ENCODE measurements at regions not wholly inside any gene's neighbourhood (a gene's known extent, or its start where the extent isn't known, plus 50 kb on each side); places are given as distances from the start of the nearest gene placed in this dataset.

- TF ChIP-seq STAT1 (IDR thresholded peaks at IDR 0.05; ENCODE audit: unreplicated experiment) (no peak), ZNF114 (CRISPR knock-in tag; IDR thresholded peaks at IDR 0.05) (no peak), ETS1 (IDR thresholded peaks at IDR 0.05) (no peak), CTCF (conservative IDR thresholded peaks at IDR 0.05; ENCODE audit: low read depth in 2 of 2) (no peak)
Measured at GRCh38 chr4:17265653-17266052, 246.2 kb downstream of the QDPR start (continued).

GRCh38 chr4:17265139-17265538 is 246.8 kb downstream of the QDPR start:
- DNase-seq (ENCODE audit: low spot score) (no peak), ATAC-seq (no peak)
- Histone ChIP-seq H3K27me3 (ENCODE audit: insufficient read depth) (no peaks in the 10 kb centered on the region), H4K20me1 (replicated peaks; ENCODE audit: insufficient read depth) (no peaks in the 10 kb centered on the region), H3K79me2 (replicated peaks; ENCODE audit: insufficient read depth) (no peaks in the 10 kb centered on the region), H3K27ac (ENCODE audit: low read depth) (no peak overlapping the region), H3K4me1 (ENCODE audit: insufficient read depth) (peaks cover 9% of the 10 kb centered on the region), H3F3A (replicated peaks; ENCODE audit: low read depth) (no peaks in the 10 kb centered on the region), H3K9me2 (ENCODE audit: insufficient read depth) (peaks cover 8% of the 10 kb centered on the region; the same call in 1 of the 2 replicates), H3K36me3 (ENCODE audit: insufficient read depth) (no peaks in the 10 kb centered on the region), H3K4me2 (no peak overlapping the region), H2AFZ (no peak overlapping the region), H3K4me3 (no peak overlapping the region)
- H3K9me3 Mint-ChIP-seq = no peaks in the 10 kb centered on the region
- H3K36me3 Mint-ChIP-seq (ENCODE audit: low read depth) = no peaks in the 10 kb centered on the region
- no peak overlapping the region for H3K27ac Mint-ChIP-seq
- H3K4me1 Mint-ChIP-seq = peaks cover 6% of the 10 kb centered on the region; the same call in 1 of the 3 replicates
- no peak overlapping the region for H3K4me3 Mint-ChIP-seq
- H3K27me3 Mint-ChIP-seq (ENCODE audit: insufficient read depth, low read depth, poor library complexity) = peaks cover 6% of the 10 kb centered on the region
- TF ChIP-seq STAT1 (IDR thresholded peaks at IDR 0.05; ENCODE audit: unreplicated experiment) (no peak), ZNF331 (CRISPR knock-in tag; IDR thresholded peaks at IDR 0.05; ENCODE audit: low read depth) (no peak), POLR2AphosphoS5 (IDR thresholded peaks at IDR 0.05; ENCODE audit: low read depth) (no peak), ETS1 (IDR thresholded peaks at IDR 0.05) (no peak), CREB1 (CRISPR knock-in tag; IDR thresholded peaks at IDR 0.05; ENCODE audit: low read depth) (no peak), ZNF462 (CRISPR knock-in tag; IDR thresholded peaks at IDR 0.05) (no peak), NANOG (IDR thresholded peaks at IDR 0.05; ENCODE audit: borderline replicate concordance) (no peak), CTCF (conservative IDR thresholded peaks at IDR 0.05; ENCODE audit: low read depth in 2 of 2) (no peak)

Measured in GM23338 (cell line).